ENCODE measurements at regions not wholly inside any gene's neighbourhood (a gene's known extent, or its start where the extent isn't known, plus 50 kb on each side); places are given as distances from the start of the nearest gene placed in this dataset.

GRCh38 chr1:189274267-189274666 is 1203.4 kb downstream of the BRINP3 start:
- no peak for TF ChIP-seq POLR2A (IDR thresholded peaks at IDR 0.05)
- no peak for TF ChIP-seq CTCF (IDR thresholded peaks at IDR 0.05)
- 64% methylated on average over 1 of the region's 1 CpG for WGBS (ENCODE audit: insufficient coverage, low coverage, low lambda C conversion rate, missing lambda C conversion rate)
- no peak for ATAC-seq

GRCh38 chr1:189275796-189276195 is 1201.9 kb downstream of the BRINP3 start:
- Histone ChIP-seq H3K4me1 (no peaks in the 10 kb centered on the region), H3K27ac (no peak overlapping the region), H3K36me3 (no peaks in the 10 kb centered on the region), H3K9me3 (no peaks in the 10 kb centered on the region), H3K27me3 (no peaks in the 10 kb centered on the region), H3K4me3 (no peak overlapping the region)
- 50% methylated on average over 1 of the region's 1 CpG for WGBS (ENCODE audit: insufficient coverage, low coverage, low lambda C conversion rate, missing lambda C conversion rate)
- ATAC-seq = no peak
- TF ChIP-seq POLR2A (IDR thresholded peaks at IDR 0.05) = no peak
- TF ChIP-seq CTCF (IDR thresholded peaks at IDR 0.05) = no peak
- DNase-seq = no peak
- intact Hi-C loops (cut with DNase I) = no loop called here

More at GRCh38 chr1:189274267-189274666, 1203.4 kb downstream of the BRINP3 start:
- no peak for DNase-seq
- no peaks in the 10 kb centered on the region for H3K36me3 ChIP-seq
- H3K9me3 ChIP-seq = peaks cover 0 to 3% (median under 1%) of the 10 kb centered on the region in 4 donors
- no peaks in the 10 kb centered on the region for H3K4me1 ChIP-seq
- intact Hi-C loops (cut with DNase I) = no loop called here
- no peaks in the 10 kb centered on the region for H3K27me3 ChIP-seq
- H3K27ac ChIP-seq = no peak overlapping the region
- no peak overlapping the region for H3K4me3 ChIP-seq

GRCh38 chr1:189289346-189289745 is 1188.3 kb downstream of the BRINP3 start:
- Histone ChIP-seq H3K9me3 (no peaks in the 10 kb centered on the region), H3K4me3 (no peak overlapping the region), H3K27me3 (no peaks in the 10 kb centered on the region), H3K4me1 (no peaks in the 10 kb centered on the region), H3K27ac (no peak overlapping the region), H3K36me3 (no peaks in the 10 kb centered on the region)
- intact Hi-C loops (cut with DNase I) = no loop called here
- ATAC-seq (no peak), DNase-seq (no peak)
- 37% methylated on average over 3 of the region's 3 CpGs for WGBS (ENCODE audit: insufficient coverage, low coverage, low lambda C conversion rate, missing lambda C conversion rate)
- no peak for TF ChIP-seq POLR2A (IDR thresholded peaks at IDR 0.05)
- TF ChIP-seq CTCF (IDR thresholded peaks at IDR 0.05) = no peak

GRCh38 chr1:189301235-189301634 is 1176.4 kb downstream of the BRINP3 start:
- ATAC-seq (peak; percentile 29 to 87 (median 76)), DNase-seq (no peak)
- H3K9me3 ChIP-seq = no peaks in the 10 kb centered on the region
- no peak overlapping the region for H3K27ac ChIP-seq
- no peaks in the 10 kb centered on the region for H3K36me3 ChIP-seq
- no peak for TF ChIP-seq POLR2A (IDR thresholded peaks at IDR 0.05)
- no peak for TF ChIP-seq CTCF (IDR thresholded peaks at IDR 0.05)
- H3K27me3 ChIP-seq = no peaks in the 10 kb centered on the region
- H3K4me1 ChIP-seq = no peaks in the 10 kb centered on the region
- 28% methylated on average over 4 of the region's 4 CpGs for WGBS (ENCODE audit: insufficient coverage, low coverage, low lambda C conversion rate, missing lambda C conversion rate)
- no peak overlapping the region for H3K4me3 ChIP-seq
- intact Hi-C loops (cut with DNase I) = no loop called here

GRCh38 chr1:189305279-189305678 is 1172.4 kb downstream of the BRINP3 start:
- DNase-seq (no peak), ATAC-seq (no peak)
- 49% methylated on average over 2 of the region's 2 CpGs for WGBS (ENCODE audit: insufficient coverage, low coverage, low lambda C conversion rate, missing lambda C conversion rate)
- no peaks in the 10 kb centered on the region for H3K9me3 ChIP-seq
- intact Hi-C loops (cut with DNase I) = no loop called here
- H3K36me3 ChIP-seq = no peaks in the 10 kb centered on the region
- no peak overlapping the region for H3K27ac ChIP-seq
- TF ChIP-seq CTCF (IDR thresholded peaks at IDR 0.05) (no peak), POLR2A (IDR thresholded peaks at IDR 0.05) (no peak)
- no peak overlapping the region for H3K4me3 ChIP-seq
- no peaks in the 10 kb centered on the region for H3K4me1 ChIP-seq
- H3K27me3 ChIP-seq = no peaks in the 10 kb centered on the region

Measured in right lobe of liver (tissue), 6 donors.